Calu3 (cell line): ENCODE measurements at regions not wholly inside any gene's neighbourhood (a gene's known extent, or its start where the extent isn't known, plus 50 kb on each side); places are given as distances from the start of the nearest gene placed in this dataset.

Experiments
- BruUV-seq: library from RNA; stranded (reverse); fragments of 400-500 nt; replicated peaks from 2 replicates; lab custom pipeline; 2021; lab: Mats Ljungman, UMichigan
- CTCF ChIA-PET: fragments of 300-600 bp; sonication (Branson Sonifier 250); formaldehyde crosslinking; loops from one replicate; lab custom pipeline; 2022; ENCODE audit warnings: antibody characterized with exemption; lab: Charles Lee
- DNase-seq: peaks from one replicate; pipeline ENCODE4 v3.0.0; 2022
- H3K27ac Mint-ChIP-seq: one replicate; pipeline ENCODE4 v1.8.0; 2022; ENCODE audit warnings: mixed read lengths; ENCODE audit not compliant: unreplicated experiment
- H3K27me3 Mint-ChIP-seq: one replicate; pipeline ENCODE4 v1.8.0; 2022; ENCODE audit warnings: mixed read lengths; ENCODE audit not compliant: unreplicated experiment
- H3K36me3 Mint-ChIP-seq: one replicate; pipeline ENCODE4 v1.8.0; 2022; ENCODE audit warnings: mild to moderate bottlenecking, moderate library complexity, mixed read lengths; ENCODE audit not compliant: insufficient read depth, unreplicated experiment
- H3K4me1 Mint-ChIP-seq: one replicate; pipeline ENCODE4 v1.8.0; 2022; ENCODE audit warnings: mild to moderate bottlenecking, low read depth, mixed read lengths; ENCODE audit not compliant: unreplicated experiment
- H3K4me3 Mint-ChIP-seq: one replicate; pipeline ENCODE4 v1.8.0; 2022; ENCODE audit warnings: mild to moderate bottlenecking, low read depth, moderate library complexity, mixed read lengths; ENCODE audit not compliant: unreplicated experiment
- H3K9me3 Mint-ChIP-seq: one replicate; pipeline ENCODE4 v1.8.0; 2022; ENCODE audit warnings: low read depth, mixed read lengths; ENCODE audit not compliant: unreplicated experiment
- CTCF ChIP-seq: fragments of 200-600 bp; IDR thresholded peaks from one replicate; pipeline ENCODE4 v1.8.0; 2022; ENCODE audit warnings: antibody characterized with exemption; ENCODE audit not compliant: unreplicated experiment
- intact Hi-C: fragments of 100-400 bp; cut with micrococcal nuclease; formaldehyde crosslinking; loops from one replicate; pipeline ENCODE4 v1.10.0; 2022; ENCODE audit not compliant: unreplicated experiment

DNA sequence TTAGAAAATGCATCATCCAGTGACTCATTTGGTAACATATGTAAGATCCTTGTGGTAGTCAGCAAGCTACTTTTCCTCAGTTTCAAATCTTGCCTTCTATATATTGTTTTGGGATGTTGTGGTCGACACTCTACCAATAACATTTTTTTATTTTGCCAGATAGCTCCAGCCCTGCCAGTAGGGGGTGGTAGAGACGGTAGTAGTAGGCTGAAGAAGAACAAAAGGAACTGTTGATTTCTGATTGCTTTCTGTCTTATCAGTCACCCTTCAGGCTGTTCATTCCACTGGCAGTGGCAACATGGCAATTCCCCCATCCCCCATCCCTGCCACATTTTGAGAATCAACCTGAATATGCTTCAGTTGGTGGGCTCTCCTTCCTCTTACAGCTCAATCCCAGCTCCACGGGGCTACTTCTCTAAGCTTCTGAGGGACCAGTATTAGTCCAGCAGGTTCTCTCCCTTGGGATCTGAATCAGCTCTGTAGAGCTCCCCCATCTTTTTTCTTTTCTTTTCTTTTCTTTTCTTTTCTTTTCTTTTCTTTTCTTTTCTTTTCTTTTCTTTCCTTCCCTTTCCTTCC, 171.5 kb upstream of the VEGFC start:
- intact Hi-C loops = loop anchor here (2.0 to 10.0 kb wide), 3 partner anchors 83 to 589 kb away; no protein-coding TSS in a partner anchor
- TF ChIP-seq CTCF = peak; percentile 29
- CTCF ChIA-PET = interaction anchor here (0.7 to 2.0 kb wide), 3 partner anchors 68 to 586 kb away, joined by 3 to 46 read pairs (median 3); no protein-coding TSS in a partner anchor
- H3K9me3 Mint-ChIP-seq = no peaks in the 10 kb centered on the region
- no peaks in the 10 kb centered on the region for H3K4me1 Mint-ChIP-seq
- BruUV-seq = no TSS peak
- no peaks in the 10 kb centered on the region for H3K36me3 Mint-ChIP-seq
- H3K4me3 Mint-ChIP-seq = no peak overlapping the region
- no peaks in the 10 kb centered on the region for H3K27me3 Mint-ChIP-seq
- DNase-seq = peak; percentile 52
- H3K27ac Mint-ChIP-seq = no peak overlapping the region

- H3K36me3 Mint-ChIP-seq = no peaks in the 10 kb centered on the region
- no peaks in the 10 kb centered on the region for H3K27me3 Mint-ChIP-seq
- no peak overlapping the region for H3K4me3 Mint-ChIP-seq
- H3K27ac Mint-ChIP-seq = no peak overlapping the region
- no TSS peak for BruUV-seq
- H3K9me3 Mint-ChIP-seq = no peaks in the 10 kb centered on the region
- H3K4me1 Mint-ChIP-seq = no peaks in the 10 kb centered on the region
- no peak for TF ChIP-seq CTCF
- CTCF ChIA-PET = no interaction called here
- DNase-seq = no peak
- intact Hi-C loops = loop anchor here (10.0 kb wide), 1 partner anchor 593 kb away; no protein-coding TSS in a partner anchor
Observed at GRCh38 chr4:176967586-176967985, 174.9 kb upstream of the VEGFC start.

DNA sequence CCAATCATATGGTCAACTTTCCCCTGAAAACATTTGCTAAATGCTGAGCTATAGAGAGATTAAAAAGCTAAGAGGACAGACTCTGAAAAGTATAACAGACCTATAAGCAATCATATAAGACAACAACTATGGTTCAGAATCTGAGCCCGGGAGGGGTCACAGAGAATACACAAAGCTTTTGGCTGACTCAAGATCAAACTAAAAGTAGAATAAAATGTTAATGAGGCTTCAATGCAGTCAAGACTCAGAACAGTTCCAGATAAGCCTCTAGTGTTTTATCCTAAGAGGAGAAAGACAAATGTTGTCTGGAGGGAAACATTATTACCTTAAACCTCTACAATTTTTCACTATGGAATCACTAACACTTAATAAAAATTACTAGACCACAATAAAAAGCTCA, 175.4 kb upstream of the VEGFC start:
- Mint-ChIP-seq H3K36me3 (no peaks in the 10 kb centered on the region), H3K27me3 (no peaks in the 10 kb centered on the region), H3K27ac (no peak overlapping the region), H3K9me3 (no peaks in the 10 kb centered on the region), H3K4me1 (no peaks in the 10 kb centered on the region), H3K4me3 (no peak overlapping the region)
- DNase-seq = no peak
- BruUV-seq = no TSS peak
- no peak for TF ChIP-seq CTCF
- CTCF ChIA-PET = no interaction called here
- intact Hi-C loops = loop anchor here (10.0 kb wide), 1 partner anchor 593 kb away; no protein-coding TSS in a partner anchor

GRCh38 chr4:176969011-176969410, 176.3 kb upstream of the VEGFC start:
- no TSS peak for BruUV-seq
- intact Hi-C loops = loop anchor here (10.0 kb wide), 1 partner anchor 594 kb away; no protein-coding TSS in a partner anchor
- no peak for DNase-seq
- no peaks in the 10 kb centered on the region for H3K27me3 Mint-ChIP-seq
- no peaks in the 10 kb centered on the region for H3K4me1 Mint-ChIP-seq
- no peaks in the 10 kb centered on the region for H3K36me3 Mint-ChIP-seq
- no peak for TF ChIP-seq CTCF
- CTCF ChIA-PET = no interaction called here
- no peak overlapping the region for H3K27ac Mint-ChIP-seq
- H3K4me3 Mint-ChIP-seq = no peak overlapping the region
- H3K9me3 Mint-ChIP-seq = no peaks in the 10 kb centered on the region
